Neural cell (in vitro differentiated cells): ENCODE measurements at regions not wholly inside any gene's neighbourhood (a gene's known extent, or its start where the extent isn't known, plus 50 kb on each side); places are given as distances from the start of the nearest gene placed in this dataset.

Experiments
- H2AFZ ChIP-seq: fragments of 200-600, 300-800 bp; sonication (generic), shearing (Covaris generic); 2 replicates; pipeline ENCODE4 v1.6.0; 2014; ENCODE audit warnings: low read depth, mild to moderate bottlenecking, antibody characterized with exemption, low read length, moderate library complexity
- H3F3A ChIP-seq: fragments of 200-600 bp; shearing (Covaris generic); 2 replicates; pipeline ENCODE4 v1.6.1; 2016; ENCODE audit warnings: mild to moderate bottlenecking, moderate library complexity, mixed read lengths, antibody characterized with exemption, low read length; ENCODE audit not compliant: insufficient read depth, poor library complexity, severe bottlenecking
- H3K27ac ChIP-seq: fragments of 200-600, 300-800 bp; sonication (generic), shearing (Covaris generic); 2 replicates; pipeline ENCODE4 v1.5.1; 2014; ENCODE audit warnings: mild to moderate bottlenecking, low read length, moderate library complexity
- H3K27me3 ChIP-seq: fragments of 300-800, 200-600 bp; sonication (generic), shearing (Covaris generic); 2 replicates; pipeline ENCODE4 v1.6.0; 2014; ENCODE audit warnings: mild to moderate bottlenecking, low read depth, low read length, moderate library complexity; ENCODE audit not compliant: insufficient read depth
- H3K36me3 ChIP-seq: fragments of 300-800, 200-600 bp; sonication (generic), shearing (Covaris generic); 2 replicates; pipeline ENCODE4 v1.5.1; 2014; ENCODE audit warnings: mild to moderate bottlenecking, antibody characterized with exemption, low read length, moderate library complexity; ENCODE audit not compliant: insufficient read depth
- H3K4me2 ChIP-seq: fragments of 300-800, 200-600 bp; sonication (generic), shearing (Covaris generic); 2 replicates; pipeline ENCODE4 v1.6.0; 2014; ENCODE audit warnings: mild to moderate bottlenecking, low read length
- H3K4me3 ChIP-seq: fragments of 300-800, 200-600 bp; sonication (generic), shearing (Covaris generic); 2 replicates; pipeline ENCODE4 v1.5.1; 2014; ENCODE audit warnings: mild to moderate bottlenecking, low read length, moderate library complexity
- H3K79me2 ChIP-seq: fragments of 200-600 bp; shearing (Covaris generic); replicated peaks from 2 replicates; pipeline ENCODE4 v1.6.0; 2014; ENCODE audit warnings: mild to moderate bottlenecking, low read length, moderate library complexity; ENCODE audit not compliant: insufficient read depth
- H3K9ac ChIP-seq: fragments of 300-800, 200-600 bp; sonication (generic), shearing (Covaris generic); 2 replicates; pipeline ENCODE4 v1.6.1; 2016; ENCODE audit warnings: mild to moderate bottlenecking, low read length, mixed read lengths
- H3K9me2 ChIP-seq: fragments of 200-600 bp; shearing (Covaris generic); 2 replicates; pipeline ENCODE4 v1.6.1; 2016; ENCODE audit warnings: mild to moderate bottlenecking, low read length, mixed read lengths; ENCODE audit not compliant: insufficient read depth
- H3K9me3 ChIP-seq: fragments of 200-600, 300-800 bp; sonication (generic), shearing (Covaris generic); 2 replicates; pipeline ENCODE4 v1.6.1; 2016; ENCODE audit warnings: mild to moderate bottlenecking, mixed run types, low read length, moderate library complexity, mixed read lengths
- H4K20me1 ChIP-seq: fragments of 200-600 bp; shearing (Covaris generic); 2 replicates; pipeline ENCODE4 v1.6.1; 2016; ENCODE audit warnings: mild to moderate bottlenecking, mixed run types; ENCODE audit not compliant: insufficient read depth
- EP300 ChIP-seq: fragments of 450-650 bp; conservative IDR thresholded peaks from 2 replicates; pipeline ENCODE4 v1.6.1; 2014; ENCODE audit warnings: antibody characterized with exemption, mild to moderate bottlenecking, moderate library complexity; ENCODE audit not compliant: poor library complexity, severe bottlenecking
- EZH2 ChIP-seq: fragments of 200-600, 300-800 bp; shearing (Covaris generic), sonication (generic); IDR thresholded peaks from 2 replicates; pipeline ENCODE4 v1.6.1; 2014; ENCODE audit warnings: antibody characterized with exemption, low read length, borderline replicate concordance, mild to moderate bottlenecking; ENCODE audit not compliant: insufficient read depth, poor library complexity, severe bottlenecking
- MXI1 ChIP-seq: fragments of 450-650 bp; conservative IDR thresholded peaks from 2 replicates; pipeline ENCODE4 v1.6.1; 2014; ENCODE audit warnings: antibody characterized with exemption, mild to moderate bottlenecking; ENCODE audit not compliant: poor library complexity, severe bottlenecking
- POLR2AphosphoS5 ChIP-seq: IDR thresholded peaks from 2 replicates; pipeline ENCODE4 v1.6.1; 2012
- RAD21 ChIP-seq: fragments of 450-650 bp; conservative IDR thresholded peaks from 2 replicates; pipeline ENCODE4 v1.6.1; 2014; ENCODE audit warnings: antibody characterized with exemption, mild to moderate bottlenecking, moderate library complexity
- SMC3 ChIP-seq: fragments of 450-650 bp; conservative IDR thresholded peaks from 2 replicates; pipeline ENCODE4 v1.6.1; 2014; ENCODE audit warnings: antibody characterized with exemption, mild to moderate bottlenecking, moderate library complexity; ENCODE audit not compliant: poor library complexity
- TAF1 ChIP-seq: IDR thresholded peaks from 2 replicates; pipeline ENCODE4 v1.6.1; 2012; ENCODE audit warnings: low read depth
- TF ChIP-seq, protein P1 (sequence below): IDR thresholded peaks from 2 replicates; pipeline ENCODE4 v1.6.1; 2012; ENCODE audit warnings: borderline replicate concordance
- TF ChIP-seq, protein P2 (sequence below): fragments of 450-650 bp; IDR thresholded peaks from 2 replicates; pipeline ENCODE4 v1.5.1; 2014; ENCODE audit warnings: antibody characterized with exemption, mild to moderate bottlenecking, moderate library complexity; ENCODE audit not compliant: poor library complexity, severe bottlenecking

DNA sequence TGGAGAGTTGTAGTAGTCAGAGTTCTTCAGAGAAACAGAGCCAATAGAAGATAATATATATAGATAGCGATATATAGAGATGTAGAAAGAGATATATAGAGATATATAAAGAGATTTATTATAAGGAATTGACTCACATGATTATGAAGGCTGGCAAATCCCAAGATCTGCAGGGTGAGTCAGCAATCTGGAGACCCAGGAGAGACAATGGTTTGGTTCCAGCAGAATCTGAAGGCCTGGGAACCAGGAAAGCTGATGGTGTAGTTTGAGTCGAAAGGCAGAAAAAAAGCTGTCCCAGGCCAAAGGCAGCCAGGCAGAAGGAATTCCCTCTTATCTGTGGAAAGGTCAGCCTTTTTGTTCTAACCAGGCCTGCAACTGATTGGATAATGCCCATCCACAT lies 194.1 kb downstream of the NUFIP1 start:
- TF ChIP-seq, protein P1, sequence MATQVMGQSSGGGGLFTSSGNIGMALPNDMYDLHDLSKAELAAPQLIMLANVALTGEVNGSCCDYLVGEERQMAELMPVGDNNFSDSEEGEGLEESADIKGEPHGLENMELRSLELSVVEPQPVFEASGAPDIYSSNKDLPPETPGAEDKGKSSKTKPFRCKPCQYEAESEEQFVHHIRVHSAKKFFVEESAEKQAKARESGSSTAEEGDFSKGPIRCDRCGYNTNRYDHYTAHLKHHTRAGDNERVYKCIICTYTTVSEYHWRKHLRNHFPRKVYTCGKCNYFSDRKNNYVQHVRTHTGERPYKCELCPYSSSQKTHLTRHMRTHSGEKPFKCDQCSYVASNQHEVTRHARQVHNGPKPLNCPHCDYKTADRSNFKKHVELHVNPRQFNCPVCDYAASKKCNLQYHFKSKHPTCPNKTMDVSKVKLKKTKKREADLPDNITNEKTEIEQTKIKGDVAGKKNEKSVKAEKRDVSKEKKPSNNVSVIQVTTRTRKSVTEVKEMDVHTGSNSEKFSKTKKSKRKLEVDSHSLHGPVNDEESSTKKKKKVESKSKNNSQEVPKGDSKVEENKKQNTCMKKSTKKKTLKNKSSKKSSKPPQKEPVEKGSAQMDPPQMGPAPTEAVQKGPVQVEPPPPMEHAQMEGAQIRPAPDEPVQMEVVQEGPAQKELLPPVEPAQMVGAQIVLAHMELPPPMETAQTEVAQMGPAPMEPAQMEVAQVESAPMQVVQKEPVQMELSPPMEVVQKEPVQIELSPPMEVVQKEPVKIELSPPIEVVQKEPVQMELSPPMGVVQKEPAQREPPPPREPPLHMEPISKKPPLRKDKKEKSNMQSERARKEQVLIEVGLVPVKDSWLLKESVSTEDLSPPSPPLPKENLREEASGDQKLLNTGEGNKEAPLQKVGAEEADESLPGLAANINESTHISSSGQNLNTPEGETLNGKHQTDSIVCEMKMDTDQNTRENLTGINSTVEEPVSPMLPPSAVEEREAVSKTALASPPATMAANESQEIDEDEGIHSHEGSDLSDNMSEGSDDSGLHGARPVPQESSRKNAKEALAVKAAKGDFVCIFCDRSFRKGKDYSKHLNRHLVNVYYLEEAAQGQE: no peak
- no peak for TF ChIP-seq EZH2
- no peak for TF ChIP-seq EP300
- TF ChIP-seq MXI1: no peak
- TF ChIP-seq, protein P2, sequence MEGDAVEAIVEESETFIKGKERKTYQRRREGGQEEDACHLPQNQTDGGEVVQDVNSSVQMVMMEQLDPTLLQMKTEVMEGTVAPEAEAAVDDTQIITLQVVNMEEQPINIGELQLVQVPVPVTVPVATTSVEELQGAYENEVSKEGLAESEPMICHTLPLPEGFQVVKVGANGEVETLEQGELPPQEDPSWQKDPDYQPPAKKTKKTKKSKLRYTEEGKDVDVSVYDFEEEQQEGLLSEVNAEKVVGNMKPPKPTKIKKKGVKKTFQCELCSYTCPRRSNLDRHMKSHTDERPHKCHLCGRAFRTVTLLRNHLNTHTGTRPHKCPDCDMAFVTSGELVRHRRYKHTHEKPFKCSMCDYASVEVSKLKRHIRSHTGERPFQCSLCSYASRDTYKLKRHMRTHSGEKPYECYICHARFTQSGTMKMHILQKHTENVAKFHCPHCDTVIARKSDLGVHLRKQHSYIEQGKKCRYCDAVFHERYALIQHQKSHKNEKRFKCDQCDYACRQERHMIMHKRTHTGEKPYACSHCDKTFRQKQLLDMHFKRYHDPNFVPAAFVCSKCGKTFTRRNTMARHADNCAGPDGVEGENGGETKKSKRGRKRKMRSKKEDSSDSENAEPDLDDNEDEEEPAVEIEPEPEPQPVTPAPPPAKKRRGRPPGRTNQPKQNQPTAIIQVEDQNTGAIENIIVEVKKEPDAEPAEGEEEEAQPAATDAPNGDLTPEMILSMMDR: no peak
- TF ChIP-seq POLR2AphosphoS5: no peak
- TF ChIP-seq TAF1: no peak
- no peak for TF ChIP-seq RAD21
- no peak for TF ChIP-seq SMC3
- Histone ChIP-seq H4K20me1 (no peaks in the 10 kb centered on the region), H2AFZ (no peak overlapping the region)

DNA sequence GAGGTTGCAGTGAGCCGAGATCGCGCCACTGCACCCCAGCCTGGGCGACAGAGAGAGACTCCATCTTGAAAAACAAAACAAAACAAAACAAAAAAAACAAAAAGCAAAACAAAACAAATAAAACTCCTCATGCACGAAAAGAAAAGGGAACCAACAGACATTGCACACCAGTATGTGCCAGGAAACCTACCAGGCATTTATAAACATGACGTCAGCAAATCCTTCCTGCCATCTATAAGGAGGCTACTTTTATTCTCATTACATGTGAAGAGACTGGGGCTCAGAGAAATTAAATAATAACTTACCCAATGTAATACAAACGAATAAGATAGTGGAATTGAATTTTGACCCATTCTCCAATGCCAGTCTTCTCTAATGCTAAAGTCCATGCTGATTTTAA lies 197.2 kb downstream of the NUFIP1 start:
- H3K27me3 ChIP-seq: no peaks in the 10 kb centered on the region
- no peaks in the 10 kb centered on the region for H3K9me2 ChIP-seq
- H3F3A ChIP-seq: no peaks in the 10 kb centered on the region
- no peak overlapping the region for H3K9ac ChIP-seq
- no peaks in the 10 kb centered on the region for H3K9me3 ChIP-seq
- H3K79me2 ChIP-seq: no peaks in the 10 kb centered on the region
- no peak overlapping the region for H3K4me3 ChIP-seq
- TF ChIP-seq EP300 (no peak), EZH2 (no peak), SMC3 (no peak), POLR2AphosphoS5 (no peak), RAD21 (no peak), MXI1 (no peak), TAF1 (no peak)
- TF ChIP-seq, protein P2: no peak
- TF ChIP-seq, protein P1: no peak
- H3K4me2 ChIP-seq: no peak overlapping the region
- H3K36me3 ChIP-seq: no peaks in the 10 kb centered on the region
- no peak overlapping the region for H3K27ac ChIP-seq
- no peaks in the 10 kb centered on the region for H4K20me1 ChIP-seq
- no peak overlapping the region for H2AFZ ChIP-seq

More for the DNA sequence above, 194.1 kb downstream of the NUFIP1 start:
- no peak overlapping the region for H3K4me2 ChIP-seq
- no peaks in the 10 kb centered on the region for H3K27me3 ChIP-seq
- H3K9me3 ChIP-seq: no peaks in the 10 kb centered on the region
- no peaks in the 10 kb centered on the region for H3F3A ChIP-seq
- H3K36me3 ChIP-seq: no peaks in the 10 kb centered on the region
- no peaks in the 10 kb centered on the region for H3K79me2 ChIP-seq
- H3K4me3 ChIP-seq: no peak overlapping the region
- no peak overlapping the region for H3K9ac ChIP-seq
- no peak overlapping the region for H3K27ac ChIP-seq
- H3K9me2 ChIP-seq: no peaks in the 10 kb centered on the region
